Astrocyte (in vitro differentiated cells and primary cell): ENCODE measurements at regions not wholly inside any gene's neighbourhood (a gene's known extent, or its start where the extent isn't known, plus 50 kb on each side); places are given as distances from the start of the nearest gene placed in this dataset.

Experiments
- EZH2 ChIP-seq: IDR thresholded peaks from 2 replicates; pipeline ENCODE4 v1.6.1; 2012; ENCODE audit warnings: mild to moderate bottlenecking, low read length, inconsistent platforms; ENCODE audit not compliant: insufficient read depth
- TF ChIP-seq, protein P1 (sequence below): IDR thresholded peaks from 2 replicates; pipeline ENCODE4 v1.5.1; 2011; ENCODE audit warnings: low read depth, mild to moderate bottlenecking, inconsistent platforms, low read length, moderate library complexity; ENCODE audit not compliant: insufficient read depth

DNA sequence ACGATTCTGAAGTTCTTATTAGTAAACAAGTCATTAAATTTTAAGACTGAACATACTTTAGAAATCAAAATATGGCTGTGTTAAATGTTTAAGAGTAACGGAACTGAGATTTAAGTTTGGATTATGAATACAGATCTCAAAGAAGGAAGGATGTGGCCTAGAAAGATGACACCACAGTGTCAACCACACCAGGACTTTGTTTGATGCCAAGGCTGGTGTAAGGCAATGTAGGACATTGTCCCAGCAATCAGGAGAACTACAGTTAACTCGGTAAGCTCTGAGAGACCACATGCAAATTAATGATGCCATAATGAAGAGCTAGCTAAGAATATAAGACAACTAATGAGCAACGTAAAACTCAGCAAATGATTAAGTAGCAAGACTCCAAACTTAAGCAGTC lies 932.9 kb downstream of the ADGRL2 start:
- TF ChIP-seq, protein P1, sequence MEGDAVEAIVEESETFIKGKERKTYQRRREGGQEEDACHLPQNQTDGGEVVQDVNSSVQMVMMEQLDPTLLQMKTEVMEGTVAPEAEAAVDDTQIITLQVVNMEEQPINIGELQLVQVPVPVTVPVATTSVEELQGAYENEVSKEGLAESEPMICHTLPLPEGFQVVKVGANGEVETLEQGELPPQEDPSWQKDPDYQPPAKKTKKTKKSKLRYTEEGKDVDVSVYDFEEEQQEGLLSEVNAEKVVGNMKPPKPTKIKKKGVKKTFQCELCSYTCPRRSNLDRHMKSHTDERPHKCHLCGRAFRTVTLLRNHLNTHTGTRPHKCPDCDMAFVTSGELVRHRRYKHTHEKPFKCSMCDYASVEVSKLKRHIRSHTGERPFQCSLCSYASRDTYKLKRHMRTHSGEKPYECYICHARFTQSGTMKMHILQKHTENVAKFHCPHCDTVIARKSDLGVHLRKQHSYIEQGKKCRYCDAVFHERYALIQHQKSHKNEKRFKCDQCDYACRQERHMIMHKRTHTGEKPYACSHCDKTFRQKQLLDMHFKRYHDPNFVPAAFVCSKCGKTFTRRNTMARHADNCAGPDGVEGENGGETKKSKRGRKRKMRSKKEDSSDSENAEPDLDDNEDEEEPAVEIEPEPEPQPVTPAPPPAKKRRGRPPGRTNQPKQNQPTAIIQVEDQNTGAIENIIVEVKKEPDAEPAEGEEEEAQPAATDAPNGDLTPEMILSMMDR, result no peak
- TF ChIP-seq EZH2, result no peak
